SU-DHL-6 (cell line): ENCODE measurements at regions not wholly inside any gene's neighbourhood (a gene's known extent, or its start where the extent isn't known, plus 50 kb on each side); places are given as distances from the start of the nearest gene placed in this dataset.

ENCODE experiments used
- H2AFZ ChIP-seq: fragments of 200-600 bp; sonication (generic); 2 replicates; pipeline ENCODE4 v1.6.1; 2014; ENCODE audit warnings: low read depth, mild to moderate bottlenecking, moderate library complexity, mixed read lengths, antibody characterized with exemption, low read length; ENCODE audit not compliant: severe bottlenecking
- H3F3A ChIP-seq: fragments of 200-600 bp; shearing (Covaris generic); 2 replicates; pipeline ENCODE4 v1.6.0; 2016; ENCODE audit warnings: antibody characterized with exemption, mild to moderate bottlenecking; ENCODE audit not compliant: insufficient read depth
- H3K27ac ChIP-seq: fragments of 200-600 bp; sonication (generic); 2 replicates; pipeline ENCODE4 v1.5.1; 2016; ENCODE audit warnings: low read depth, mild to moderate bottlenecking, low read length, moderate library complexity, mixed read lengths
- H3K27me3 ChIP-seq: fragments of 200-600 bp; sonication (generic), shearing (Covaris generic); 2 replicates; pipeline ENCODE4 v1.6.0; 2014; ENCODE audit warnings: mild to moderate bottlenecking, low read length
- H3K36me3 ChIP-seq: fragments of 200-600 bp; sonication (generic); 2 replicates; pipeline ENCODE4 v1.6.1; 2014; ENCODE audit warnings: mild to moderate bottlenecking, low read length, mixed read lengths
- H3K4me2 ChIP-seq: fragments of 300-600, 200-600 bp; shearing (Covaris generic), sonication (generic); 2 replicates; pipeline ENCODE4 v1.6.0; 2014; ENCODE audit warnings: low read length, low read depth, mild to moderate bottlenecking; ENCODE audit not compliant: poor library complexity, severe bottlenecking
- H3K4me3 ChIP-seq: fragments of 200-600 bp; sonication (generic); 2 replicates; pipeline ENCODE4 v1.5.1; 2014; ENCODE audit warnings: antibody characterized with exemption, low read length, mild to moderate bottlenecking, mixed read lengths; ENCODE audit not compliant: insufficient read depth, poor library complexity, severe bottlenecking
- H3K79me2 ChIP-seq: fragments of 200-600 bp; sonication (generic); 2 replicates; pipeline ENCODE4 v1.6.1; 2014; ENCODE audit warnings: mild to moderate bottlenecking, low read length, moderate library complexity; ENCODE audit not compliant: insufficient read depth
- H3K9ac ChIP-seq: fragments of 200-600 bp; sonication (generic); 2 replicates; pipeline ENCODE4 v1.7.0; 2014; ENCODE audit warnings: mild to moderate bottlenecking, low read length
- H3K9me2 ChIP-seq: fragments of 200-600 bp; sonication (generic); replicated peaks from 2 replicates; pipeline ENCODE4 v1.6.1; 2014; ENCODE audit warnings: low read length; ENCODE audit not compliant: insufficient read depth
- H3K9me3 ChIP-seq: fragments of 200-600 bp; sonication (generic); 2 replicates; pipeline ENCODE4 v1.6.1; 2014; ENCODE audit warnings: low read length, mixed read lengths; ENCODE audit not compliant: insufficient read depth
- H4K20me1 ChIP-seq: fragments of 200-600 bp; sonication (generic); 2 replicates; pipeline ENCODE4 v1.6.1; 2014; ENCODE audit warnings: low read depth, mild to moderate bottlenecking, antibody characterized with exemption, low read length, moderate library complexity, mixed read lengths
- EZH2phosphoT487 ChIP-seq: fragments of 200-600 bp; sonication (generic), shearing (Covaris generic); conservative IDR thresholded peaks from 2 replicates; pipeline ENCODE4 v1.6.1; 2018; ENCODE audit warnings: mild to moderate bottlenecking, antibody characterized with exemption, low read length, moderate library complexity, mixed read lengths
- TF ChIP-seq, protein P1 (sequence below): fragments of 200-600 bp; sonication (generic); IDR thresholded peaks from one replicate; pipeline ENCODE4 v1.5.1; 2017; ENCODE audit warnings: antibody characterized with exemption, mild to moderate bottlenecking, low read length, moderate library complexity; ENCODE audit not compliant: insufficient read depth, poor library complexity, severe bottlenecking

DNA sequence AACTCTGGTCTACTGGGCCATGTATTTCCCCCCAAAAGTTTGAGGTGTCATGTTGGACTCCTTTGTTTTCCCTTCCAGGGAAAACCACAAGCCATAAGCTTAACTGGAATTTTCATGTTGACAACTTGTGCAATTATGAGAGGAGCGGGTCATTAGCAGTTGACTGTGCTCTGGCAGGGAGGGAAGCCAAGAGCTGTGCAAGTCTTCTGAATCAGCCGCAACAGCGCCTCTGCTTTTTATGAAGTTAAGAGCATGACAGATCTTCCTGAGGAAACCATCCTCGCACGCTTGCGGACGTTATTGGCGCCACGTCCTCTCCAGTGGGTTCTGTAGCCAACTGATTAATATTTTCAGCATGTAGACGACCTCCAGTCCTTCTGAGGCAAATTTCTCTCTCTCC lies 148.7 kb upstream of the MKI67 start:
- Histone ChIP-seq H3K4me2 (no peak overlapping the region), H3K9me2 (no peaks in the 10 kb centered on the region), H4K20me1 (no peaks in the 10 kb centered on the region), H3F3A (no peaks in the 10 kb centered on the region), H3K9ac (no peak overlapping the region), H3K4me3 (no peak overlapping the region), H3K9me3 (no peaks in the 10 kb centered on the region), H3K27ac (no peak overlapping the region), H2AFZ (no peak overlapping the region), H3K79me2 (no peaks in the 10 kb centered on the region), H3K36me3 (no peaks in the 10 kb centered on the region), H3K27me3 (peaks cover 3% of the 10 kb centered on the region; the same call in 1 of the 2 replicates)
- TF ChIP-seq, protein P1, sequence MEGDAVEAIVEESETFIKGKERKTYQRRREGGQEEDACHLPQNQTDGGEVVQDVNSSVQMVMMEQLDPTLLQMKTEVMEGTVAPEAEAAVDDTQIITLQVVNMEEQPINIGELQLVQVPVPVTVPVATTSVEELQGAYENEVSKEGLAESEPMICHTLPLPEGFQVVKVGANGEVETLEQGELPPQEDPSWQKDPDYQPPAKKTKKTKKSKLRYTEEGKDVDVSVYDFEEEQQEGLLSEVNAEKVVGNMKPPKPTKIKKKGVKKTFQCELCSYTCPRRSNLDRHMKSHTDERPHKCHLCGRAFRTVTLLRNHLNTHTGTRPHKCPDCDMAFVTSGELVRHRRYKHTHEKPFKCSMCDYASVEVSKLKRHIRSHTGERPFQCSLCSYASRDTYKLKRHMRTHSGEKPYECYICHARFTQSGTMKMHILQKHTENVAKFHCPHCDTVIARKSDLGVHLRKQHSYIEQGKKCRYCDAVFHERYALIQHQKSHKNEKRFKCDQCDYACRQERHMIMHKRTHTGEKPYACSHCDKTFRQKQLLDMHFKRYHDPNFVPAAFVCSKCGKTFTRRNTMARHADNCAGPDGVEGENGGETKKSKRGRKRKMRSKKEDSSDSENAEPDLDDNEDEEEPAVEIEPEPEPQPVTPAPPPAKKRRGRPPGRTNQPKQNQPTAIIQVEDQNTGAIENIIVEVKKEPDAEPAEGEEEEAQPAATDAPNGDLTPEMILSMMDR: no peak
- no peak for TF ChIP-seq EZH2phosphoT487

DNA sequence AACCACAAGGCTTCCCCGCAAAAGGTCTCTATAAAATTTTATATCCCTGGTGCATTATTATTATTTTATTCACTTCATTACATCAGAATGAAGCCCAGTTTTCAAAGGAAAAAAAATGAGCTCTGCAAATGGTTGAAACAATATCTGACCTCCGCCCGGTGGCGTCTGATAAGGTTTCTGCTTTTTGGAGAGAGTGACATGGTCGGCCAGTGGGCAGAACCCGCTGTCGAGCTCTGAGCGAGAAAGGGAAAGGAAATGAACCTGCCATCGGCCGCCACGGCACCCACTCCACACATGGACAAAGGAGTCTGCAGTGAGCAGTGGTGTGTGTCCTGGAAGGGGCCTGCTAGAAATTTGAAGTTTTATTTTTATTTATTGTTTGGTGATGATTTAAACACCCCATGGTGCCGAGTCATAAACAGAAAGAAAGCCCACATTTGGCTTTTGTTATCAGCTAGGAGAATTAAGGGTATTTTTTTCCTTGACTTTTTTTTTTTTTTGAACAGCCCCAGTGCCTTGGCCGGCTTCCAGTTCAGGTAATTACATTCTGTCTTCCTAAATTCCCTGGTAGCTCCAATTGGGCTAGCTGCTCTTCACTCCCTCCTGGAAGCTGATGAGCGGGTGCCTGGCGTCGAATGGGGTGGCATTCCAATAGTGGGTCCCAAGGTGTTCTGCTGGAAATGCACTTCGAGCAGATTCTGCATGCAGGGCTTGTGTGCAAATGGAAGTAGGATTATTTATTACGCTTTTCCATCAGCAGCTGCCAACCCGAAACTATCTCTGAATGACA lies 149.4 kb upstream of the MKI67 start:
- no peak overlapping the region for H3K27ac ChIP-seq
- no peaks in the 10 kb centered on the region for H4K20me1 ChIP-seq
- no peak overlapping the region for H3K9ac ChIP-seq
- H3K9me3 ChIP-seq: no peaks in the 10 kb centered on the region
- H3K4me2 ChIP-seq: no peak overlapping the region
- no peaks in the 10 kb centered on the region for H3F3A ChIP-seq
- 0 out of 2 replicates have a peak, but pooled peaks cover 3% of the 10 kb centered on the region for H3K27me3 ChIP-seq
- no peaks in the 10 kb centered on the region for H3K9me2 ChIP-seq
- H2AFZ ChIP-seq: no peak overlapping the region
- H3K4me3 ChIP-seq: no peak overlapping the region
- H3K36me3 ChIP-seq: no peaks in the 10 kb centered on the region
- TF ChIP-seq, protein P1: no peak
- no peak for TF ChIP-seq EZH2phosphoT487
- H3K79me2 ChIP-seq: no peaks in the 10 kb centered on the region

DNA sequence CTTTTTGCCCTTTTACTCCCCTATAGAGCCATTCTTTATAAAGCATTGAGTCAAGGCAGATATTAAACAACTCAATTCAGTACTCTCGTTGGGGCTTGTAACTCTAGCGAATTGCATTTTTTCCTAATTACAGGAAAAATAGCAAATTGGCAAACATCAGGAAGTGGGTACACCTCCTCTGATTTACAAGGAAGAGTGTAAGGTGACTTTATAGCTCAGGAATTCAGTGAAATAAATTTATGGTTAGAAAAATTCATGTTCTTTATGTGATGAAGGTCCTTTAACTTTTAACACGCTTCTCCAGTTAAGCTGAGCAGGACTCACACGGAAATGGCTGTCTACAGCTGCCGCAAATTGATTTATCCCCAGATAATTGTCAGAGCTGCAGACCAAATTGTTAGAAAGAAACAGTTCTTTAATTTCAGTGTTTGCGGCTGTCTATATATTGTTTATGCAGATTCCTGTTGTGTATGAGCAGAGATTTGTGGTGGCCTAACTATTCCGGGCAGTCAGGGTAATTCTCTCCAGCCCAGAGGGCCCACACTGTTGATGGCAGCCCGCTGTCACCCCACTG lies 151.1 kb upstream of the MKI67 start:
- no peak overlapping the region for H3K4me2 ChIP-seq
- H3K9ac ChIP-seq: no peak overlapping the region
- no peaks in the 10 kb centered on the region for H3F3A ChIP-seq
- no peak for TF ChIP-seq EZH2phosphoT487
- TF ChIP-seq, protein P1: no peak
- no peaks in the 10 kb centered on the region for H3K9me3 ChIP-seq
- no peak overlapping the region for H2AFZ ChIP-seq
- no peak overlapping the region for H3K27ac ChIP-seq
- H3K9me2 ChIP-seq: no peaks in the 10 kb centered on the region
- H3K36me3 ChIP-seq: no peaks in the 10 kb centered on the region
- 0 out of 2 replicates have a peak, but pooled peaks cover 3% of the 10 kb centered on the region for H3K27me3 ChIP-seq
- no peaks in the 10 kb centered on the region for H3K79me2 ChIP-seq
- H4K20me1 ChIP-seq: no peaks in the 10 kb centered on the region
- no peak overlapping the region for H3K4me3 ChIP-seq
